ENCODE measurements at regions not wholly inside any gene's neighbourhood (a gene's known extent, or its start where the extent isn't known, plus 50 kb on each side); places are given as distances from the start of the nearest gene placed in this dataset.
A peak's percentile ranks its signal among the peaks of the same experiment; 100 is the strongest.

DNA sequence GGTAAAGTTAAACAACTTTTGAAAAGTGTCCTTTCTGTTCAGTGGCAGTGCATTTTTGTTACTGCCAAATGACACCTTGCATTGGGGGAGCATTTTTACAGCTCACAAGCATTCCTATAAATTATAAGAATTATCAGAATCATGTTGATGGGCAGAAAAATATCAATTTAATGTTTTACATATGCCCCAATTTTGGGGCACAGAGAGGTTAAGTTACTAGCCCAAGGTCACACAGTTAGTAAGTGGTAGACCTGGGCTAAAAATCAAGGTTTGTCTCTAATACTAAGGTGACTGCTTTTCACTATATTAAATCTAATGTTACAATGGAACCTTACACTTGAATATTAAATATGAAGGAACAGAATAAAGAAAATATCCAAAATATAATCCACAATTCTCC is 180.1 kb upstream of the IVNS1ABP start:
- no peak for DNase-seq

DNA sequence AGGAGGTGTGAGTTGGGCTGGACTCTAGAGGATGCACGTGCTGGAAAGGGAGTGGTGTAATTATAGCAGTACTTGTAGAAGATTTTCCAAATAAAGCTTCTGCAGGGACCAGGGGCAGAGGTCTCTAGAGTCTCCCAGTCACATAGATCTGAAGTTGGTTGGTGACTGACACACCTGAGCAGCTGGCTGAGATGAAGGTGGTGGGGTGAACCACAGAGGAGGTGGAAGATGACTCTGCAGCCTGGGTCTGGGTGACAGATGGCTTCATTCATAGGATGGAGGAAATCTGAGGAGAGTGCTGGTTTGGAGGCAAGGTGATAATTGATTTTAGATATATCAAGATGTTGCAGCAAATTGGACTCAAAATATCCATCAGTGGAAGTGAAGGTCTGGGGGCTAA is 178.9 kb upstream of the IVNS1ABP start:
- no peak for DNase-seq

DNA sequence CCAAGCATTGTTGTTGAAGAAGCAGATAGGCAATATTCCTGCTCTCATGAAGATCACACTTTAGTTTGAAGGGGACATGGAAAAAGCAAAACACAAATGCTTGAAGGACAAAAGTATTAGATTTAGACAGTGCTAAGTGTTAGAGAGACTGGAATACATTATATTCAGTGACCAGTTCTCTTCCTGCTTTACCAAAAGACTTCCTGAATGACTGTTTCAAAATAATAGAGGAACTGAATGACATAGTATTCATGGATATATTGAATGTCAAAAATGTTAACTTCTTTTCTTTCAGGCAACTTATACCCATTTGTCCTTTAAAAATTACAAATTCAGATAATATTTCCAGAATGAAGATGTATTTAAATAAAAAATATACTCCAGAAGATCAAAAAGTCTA is 178.0 kb upstream of the IVNS1ABP start:
- DNase-seq, result no peak

DNA sequence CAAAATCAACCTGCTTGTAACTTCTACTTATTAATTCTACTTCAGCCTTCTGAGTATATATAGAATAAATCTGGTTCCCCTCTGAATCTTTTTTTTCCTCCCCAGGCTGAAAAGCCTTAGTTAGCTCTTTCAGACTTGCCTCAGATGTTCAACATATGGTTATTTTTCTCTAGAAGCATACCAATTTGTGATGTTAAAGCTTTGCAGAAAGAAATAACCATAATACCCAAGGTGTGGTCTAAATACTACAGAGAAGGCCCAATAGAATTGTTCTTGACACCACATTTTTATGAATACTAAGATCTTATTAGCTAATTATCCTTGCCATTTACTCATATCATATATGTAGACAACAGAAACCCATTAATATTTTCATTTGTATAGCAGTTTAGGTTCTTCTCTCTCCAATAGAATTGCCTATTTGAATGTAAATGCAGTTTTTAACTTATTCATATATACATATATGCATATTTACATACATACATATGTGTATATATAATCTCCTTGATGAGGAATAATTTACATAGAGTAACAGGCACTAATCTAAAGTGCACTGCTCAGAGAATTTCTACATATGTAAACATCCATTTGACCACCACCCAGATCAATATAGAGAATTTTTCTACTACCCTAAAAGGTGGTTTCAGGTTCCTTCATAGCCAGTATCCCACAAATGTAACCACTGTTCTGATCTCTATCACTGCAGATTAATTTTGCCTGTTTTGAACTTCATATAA is 175.2 kb upstream of the IVNS1ABP start:
- no peak for DNase-seq

DNA sequence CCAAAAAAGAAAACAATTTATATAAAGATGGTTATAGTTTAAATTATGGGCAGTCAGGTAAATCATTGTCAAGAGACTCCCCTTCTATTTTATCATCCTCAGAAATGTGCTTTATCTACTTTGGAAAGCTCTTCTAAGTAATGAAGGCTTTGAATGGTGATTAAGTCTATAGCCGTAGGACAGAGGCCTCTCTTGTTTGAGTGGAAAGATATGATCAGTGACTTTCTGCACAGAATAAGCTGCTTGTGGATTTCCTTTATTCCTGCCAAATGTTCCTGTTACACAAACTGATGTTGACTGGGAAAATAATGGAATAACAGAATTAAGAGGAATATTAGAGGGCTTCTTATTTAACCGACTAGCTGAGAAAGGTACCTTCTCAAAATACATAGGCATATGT is 174.6 kb upstream of the IVNS1ABP start:
- no peak for DNase-seq

DNA sequence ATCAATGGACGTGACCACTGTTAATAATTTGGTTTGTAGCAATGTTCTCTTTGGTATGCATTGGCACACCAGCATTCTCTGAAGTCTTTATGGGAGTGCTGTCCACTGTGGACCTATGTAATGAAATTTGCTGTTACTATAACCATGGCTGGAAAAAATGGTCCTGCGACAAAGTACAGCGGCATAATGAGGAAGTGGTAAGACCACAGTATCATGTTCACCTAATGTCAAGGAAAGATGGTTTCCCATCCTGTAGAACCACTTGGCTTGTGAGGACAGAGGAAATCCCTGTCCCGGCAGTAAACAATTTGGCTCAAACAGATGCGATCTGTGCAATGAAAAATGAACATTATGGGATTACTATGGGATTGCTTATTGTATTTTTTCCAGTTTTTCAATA is 173.9 kb upstream of the IVNS1ABP start:
- no peak for DNase-seq

DNA sequence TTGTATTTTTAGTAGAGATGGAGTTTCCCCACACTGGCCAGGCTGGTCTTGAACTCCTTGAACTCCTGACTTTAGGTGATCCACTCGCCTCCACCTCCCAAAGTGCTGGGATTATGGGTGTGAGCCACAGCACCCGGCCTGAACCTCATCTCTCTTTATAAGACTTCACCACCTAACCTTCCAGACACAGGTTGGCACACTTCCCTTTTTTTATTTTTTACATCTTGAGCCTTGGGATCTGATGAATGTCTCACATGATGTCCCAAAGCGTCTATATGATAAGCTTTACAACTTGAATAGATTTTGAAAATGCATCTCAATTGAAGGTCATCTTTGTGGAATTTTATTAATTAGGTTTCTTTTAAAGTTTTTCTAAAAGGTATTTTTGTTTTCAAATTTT is 172.4 kb upstream of the IVNS1ABP start:
- DNase-seq, result no peak

DNA sequence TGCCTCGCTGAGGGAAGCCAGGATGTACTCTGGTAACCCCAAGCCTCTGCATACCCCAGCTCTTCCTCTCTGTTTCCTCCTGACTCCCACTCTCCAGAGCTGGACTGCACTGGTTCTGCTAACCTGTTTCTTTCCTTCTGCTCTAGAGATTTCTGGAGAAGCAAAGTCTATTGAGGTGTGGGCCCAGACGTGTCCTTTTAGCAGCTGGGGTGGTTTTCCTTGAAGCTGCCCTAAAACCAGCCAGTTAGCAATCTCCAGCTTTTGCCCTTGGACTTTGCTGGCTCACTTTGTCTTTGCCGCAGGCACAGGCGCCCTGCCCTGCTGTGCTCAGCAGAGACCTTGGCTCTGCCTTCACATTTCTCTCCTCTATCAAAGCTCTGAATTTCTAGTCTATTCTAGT is 171.8 kb upstream of the IVNS1ABP start:
- no peak for DNase-seq

DNA sequence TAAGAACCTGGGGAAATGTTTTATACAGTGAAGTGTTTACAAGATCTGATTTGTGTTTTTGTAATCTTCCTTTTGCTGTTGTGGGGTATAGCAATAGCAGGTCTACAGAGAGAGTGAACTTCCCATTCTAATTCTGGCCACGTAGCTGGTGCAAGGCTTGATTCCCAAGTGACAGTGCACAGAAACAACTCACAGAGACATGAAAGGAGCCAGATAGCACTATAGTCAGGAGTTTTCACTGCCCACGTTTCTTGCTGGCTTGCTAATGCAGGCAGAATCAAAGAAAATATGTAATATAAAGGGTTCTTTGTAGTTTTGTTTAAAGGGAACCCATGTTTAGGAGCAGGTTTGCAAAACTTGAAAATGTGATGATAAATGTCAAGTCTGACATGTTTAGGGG is 170.9 kb upstream of the IVNS1ABP start:
- no peak for DNase-seq

DNA sequence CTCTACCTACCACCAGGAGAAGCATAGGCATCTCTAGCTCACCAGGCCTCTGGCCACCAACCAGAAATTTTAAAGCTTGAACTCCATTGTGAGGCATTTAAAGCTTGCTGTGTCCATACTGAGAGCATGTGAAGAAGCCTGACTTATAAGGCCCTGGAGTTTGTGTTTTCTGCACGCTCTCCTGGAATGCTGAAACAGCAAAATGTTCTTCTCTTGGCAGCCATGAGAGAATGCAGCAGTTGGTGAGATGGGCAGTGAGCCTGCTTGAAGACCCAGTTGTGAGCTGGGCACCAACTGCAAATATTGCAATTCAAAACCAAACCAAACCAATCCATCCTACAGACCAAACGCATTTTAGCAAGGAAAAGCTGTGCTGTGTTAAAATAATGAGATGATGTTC is 170.0 kb upstream of the IVNS1ABP start:
- DNase-seq, result no peak

DNA sequence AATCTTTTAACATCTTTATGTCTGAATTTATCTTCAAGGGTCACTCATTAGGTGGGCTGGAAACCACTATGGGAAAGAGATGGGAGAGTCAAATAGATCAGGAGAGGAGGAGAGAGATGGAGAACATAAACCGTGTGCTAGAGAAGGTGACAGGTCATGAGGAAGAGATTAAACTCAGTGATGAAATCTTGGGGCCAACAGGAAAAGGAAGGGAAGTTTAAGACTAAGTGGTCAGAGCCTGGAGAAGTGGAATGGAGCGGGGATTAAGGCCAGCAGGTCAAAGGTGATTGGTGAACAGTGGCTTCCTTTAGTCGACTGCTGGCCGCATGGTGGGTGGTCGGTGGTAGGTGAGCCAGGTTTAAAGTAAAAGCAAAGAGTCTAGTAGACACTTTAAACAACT is 169.3 kb upstream of the IVNS1ABP start:
- DNase-seq, result no peak

DNA sequence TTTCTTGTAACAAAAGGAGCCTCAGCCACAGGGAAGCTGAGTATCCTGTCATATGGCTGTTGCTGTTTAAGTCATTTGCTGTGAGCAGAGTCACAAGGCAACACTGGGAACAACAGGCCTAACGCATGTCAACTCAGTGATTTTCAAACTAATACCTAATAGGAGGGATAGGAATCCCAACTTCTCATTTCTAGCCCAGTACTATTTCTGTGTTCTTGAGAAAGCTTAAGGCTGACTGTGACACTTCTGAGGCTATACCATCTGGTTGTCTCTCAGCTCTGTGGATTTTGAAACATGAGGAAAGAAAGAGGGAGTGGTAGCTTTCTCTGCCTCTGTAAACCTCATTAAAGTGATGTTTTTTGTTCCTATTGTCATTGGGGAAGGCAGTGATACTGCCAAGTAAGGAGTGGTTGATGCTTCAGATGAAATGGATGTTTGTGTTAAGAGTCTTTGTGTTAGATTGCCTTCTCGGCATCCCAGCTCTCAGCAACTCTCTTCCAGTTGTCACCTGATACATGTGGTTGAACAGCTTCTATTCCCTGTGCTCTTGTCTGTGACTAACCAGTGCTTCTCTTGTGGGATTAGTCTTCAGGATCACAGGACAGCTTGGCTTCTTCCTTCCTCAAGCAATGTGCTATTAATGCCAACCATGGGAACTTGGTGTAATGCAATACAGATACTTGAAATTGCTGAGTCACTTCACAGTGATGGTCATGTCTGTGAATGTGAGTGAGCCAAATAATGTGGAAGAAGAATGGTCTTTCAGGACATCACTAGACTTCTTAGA is 166.8 kb upstream of the IVNS1ABP start:
- DNase-seq, result no peak

DNA sequence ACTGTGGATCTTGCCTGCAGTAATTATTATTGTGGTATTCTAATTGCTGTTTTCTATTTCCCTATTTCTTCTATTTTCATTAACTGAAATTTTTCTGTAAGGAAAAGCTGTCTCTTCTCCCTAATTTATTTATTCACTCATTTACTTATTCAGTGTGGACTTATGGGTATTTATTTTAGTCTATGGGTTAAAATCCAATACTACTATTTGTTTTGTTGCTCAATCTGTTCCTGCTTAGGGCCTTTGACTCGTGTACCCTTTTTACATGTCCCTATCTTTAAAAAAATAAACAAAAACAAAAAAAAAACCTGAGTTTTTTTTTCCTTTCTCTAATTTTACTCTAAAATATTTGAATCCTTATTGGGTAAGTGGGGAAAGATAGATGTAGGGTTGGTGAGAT is 166.2 kb upstream of the IVNS1ABP start:
- no peak for DNase-seq

DNA sequence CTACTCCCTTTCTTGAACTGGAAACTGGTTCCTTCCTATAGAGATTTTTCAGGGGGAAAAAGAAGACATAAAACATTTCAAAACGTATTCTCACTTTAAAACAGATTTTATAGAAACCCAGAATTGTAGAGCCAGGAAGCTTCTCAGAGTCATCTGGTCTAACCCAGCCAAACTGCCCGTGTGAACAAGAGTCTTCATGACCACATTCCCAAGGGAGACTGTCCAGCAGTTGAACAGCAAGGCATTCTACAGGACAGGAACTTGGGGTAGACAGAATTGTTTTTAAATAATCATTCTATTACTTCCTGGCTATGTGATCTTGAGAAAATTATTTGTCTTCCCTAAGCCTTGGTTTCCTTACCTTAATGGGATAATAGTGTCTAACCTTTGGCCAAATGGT is 163.5 kb upstream of the IVNS1ABP start:
- DNase-seq, result no peak

DNA sequence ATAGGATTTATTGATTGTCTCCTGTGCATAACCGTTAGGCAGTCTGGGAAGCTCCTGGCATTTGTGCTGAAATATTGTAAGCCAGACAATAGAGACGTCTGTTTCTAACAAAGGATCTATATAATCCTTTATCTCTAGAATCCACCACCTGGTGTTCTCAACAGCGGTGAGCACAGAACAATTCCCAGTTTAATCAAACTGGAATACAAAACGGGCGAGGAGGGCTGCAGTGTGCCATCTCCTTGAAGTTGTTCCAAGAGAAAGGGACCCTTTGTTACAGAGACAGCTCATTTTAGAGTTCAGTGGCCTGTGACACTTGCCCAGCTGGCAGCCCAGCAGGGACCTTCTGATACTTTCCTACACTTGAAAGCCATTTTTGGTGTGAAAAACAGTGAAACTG is 162.8 kb upstream of the IVNS1ABP start:
- DNase-seq, result no peak

DNA sequence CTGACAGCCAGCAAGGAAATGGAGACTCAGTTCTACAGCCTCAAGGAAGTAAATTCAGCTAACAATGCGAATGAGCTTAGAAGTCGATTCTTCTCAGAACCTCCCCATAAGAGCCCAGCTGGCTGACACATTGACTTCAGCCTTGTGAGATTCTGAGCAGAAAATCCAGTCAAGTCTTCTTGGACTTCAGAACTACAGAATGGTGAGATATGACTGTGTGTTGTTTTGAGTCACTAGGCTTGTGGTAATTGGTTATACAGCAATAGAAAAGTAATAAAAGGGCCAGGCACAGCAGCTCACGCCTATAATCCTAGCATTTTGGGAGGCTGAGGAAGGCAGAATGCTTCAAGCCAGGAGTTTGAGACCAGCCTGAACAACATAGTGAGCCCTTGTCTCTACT is 161.8 kb upstream of the IVNS1ABP start:
- DNase-seq, result peak; percentile 11

DNA sequence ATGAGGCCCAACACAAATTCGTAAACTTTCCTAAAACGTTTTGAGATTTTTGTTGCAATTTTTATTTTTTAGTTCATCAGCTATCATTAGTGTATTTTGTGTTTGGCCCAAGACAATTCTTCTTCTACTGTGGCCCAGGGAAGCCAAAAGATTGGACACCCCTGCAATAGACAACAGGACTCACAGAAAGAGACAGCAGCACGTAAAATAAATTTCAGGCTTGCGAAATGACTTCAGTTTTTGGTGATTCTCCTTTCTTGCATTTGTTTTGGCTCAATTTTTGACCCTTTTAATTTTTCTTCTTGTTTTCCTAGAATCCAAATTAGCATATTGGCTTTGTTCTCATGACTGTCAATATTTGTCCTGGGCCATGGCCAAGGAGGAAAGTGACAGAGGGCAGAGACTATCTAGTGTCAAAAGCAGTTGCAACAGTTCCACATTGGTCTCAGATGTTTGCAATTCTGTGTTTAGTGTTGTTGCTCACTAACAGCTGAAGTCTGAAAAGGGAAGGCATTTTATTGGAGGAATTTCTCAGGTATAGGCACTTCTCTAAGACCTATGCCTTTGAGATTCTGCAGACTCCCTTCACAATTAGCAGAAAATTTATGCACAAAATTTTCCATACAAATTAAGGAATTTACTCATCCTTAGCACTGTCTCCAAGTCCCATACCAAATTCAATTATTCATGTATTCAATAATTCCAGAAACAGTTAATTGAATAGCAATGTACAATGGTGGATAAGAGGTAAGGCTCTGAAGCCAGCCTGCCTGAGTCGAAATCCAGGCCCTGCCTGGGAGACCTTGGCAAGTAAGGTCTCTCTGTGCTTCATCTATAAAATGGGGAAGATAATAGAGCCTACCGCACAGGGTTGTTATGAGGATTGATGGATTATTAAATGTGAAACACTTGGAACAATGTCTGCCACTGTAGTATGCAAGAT is 160.9 kb upstream of the IVNS1ABP start:
- no peak for DNase-seq

DNA sequence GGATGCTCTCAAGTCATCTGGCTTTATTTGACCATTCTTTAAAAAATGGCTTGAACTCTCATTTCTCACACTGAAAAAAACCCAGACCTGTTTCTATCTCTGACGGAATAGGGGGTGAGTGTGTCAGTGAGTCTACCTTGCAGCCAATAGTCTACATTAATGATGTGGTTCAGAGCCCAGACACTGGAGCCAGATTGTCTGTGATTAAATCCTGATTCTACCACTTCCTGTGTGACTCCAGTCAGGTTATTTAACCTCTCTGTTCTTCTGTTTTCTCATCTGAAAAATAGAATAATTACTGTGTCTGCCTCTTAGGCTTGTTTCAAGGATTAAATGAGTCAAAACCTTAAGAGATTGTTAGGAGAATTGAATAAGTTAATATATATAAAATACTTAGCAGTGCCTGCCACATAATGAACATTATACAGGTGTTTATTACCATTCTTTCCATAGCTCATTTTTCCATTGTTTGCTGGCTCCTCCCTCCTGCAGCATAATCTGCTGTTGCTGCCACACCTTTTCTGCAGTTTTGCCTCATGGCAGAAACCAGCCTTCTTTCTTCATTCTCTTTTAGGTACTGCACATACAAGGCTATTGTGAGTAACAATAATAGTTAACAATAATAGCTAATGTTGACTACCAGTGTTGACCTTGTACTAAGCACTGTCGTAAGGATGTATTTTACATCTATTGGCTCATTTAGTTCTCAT is 157.6 kb upstream of the IVNS1ABP start:
- DNase-seq, result peak; percentile 1

DNA sequence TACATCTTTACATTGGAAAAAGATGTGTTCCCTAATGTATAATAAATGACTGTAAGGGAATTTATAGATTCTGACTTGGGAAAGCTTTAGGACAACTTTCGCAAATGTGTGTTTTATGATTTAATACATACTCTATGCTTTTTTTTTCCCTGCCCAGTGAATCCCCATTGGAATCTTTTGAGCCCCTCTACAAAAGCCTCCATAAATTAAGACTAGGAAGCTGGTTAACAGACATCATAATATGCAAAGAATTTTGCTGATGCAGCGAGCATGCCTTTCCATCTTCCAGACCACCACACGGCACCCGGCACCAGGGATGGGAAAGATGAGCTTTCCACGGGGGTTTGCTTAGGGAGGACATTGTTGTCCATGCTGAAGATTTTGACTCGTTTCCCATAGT is 156.1 kb upstream of the IVNS1ABP start:
- DNase-seq, result no peak

DNA sequence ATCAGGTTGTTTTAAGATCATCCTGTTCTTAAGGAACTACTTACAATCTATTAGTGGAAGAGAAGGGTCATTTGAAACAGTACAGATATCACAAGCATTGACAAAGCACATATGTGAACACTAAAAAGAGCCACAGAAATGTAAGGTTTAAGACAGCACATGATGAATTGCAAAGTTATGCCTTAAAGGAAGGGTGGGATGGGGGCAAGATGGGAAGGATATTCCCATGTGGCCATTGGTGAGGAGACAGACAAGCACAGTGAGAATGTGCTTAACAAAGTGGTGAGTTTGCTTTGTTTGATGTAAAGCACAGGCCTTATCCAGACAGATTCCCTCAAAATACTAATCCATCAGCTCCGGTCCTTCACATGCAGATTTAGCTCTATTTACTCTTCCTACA is 151.6 kb upstream of the IVNS1ABP start:
- no peak for DNase-seq

DNA sequence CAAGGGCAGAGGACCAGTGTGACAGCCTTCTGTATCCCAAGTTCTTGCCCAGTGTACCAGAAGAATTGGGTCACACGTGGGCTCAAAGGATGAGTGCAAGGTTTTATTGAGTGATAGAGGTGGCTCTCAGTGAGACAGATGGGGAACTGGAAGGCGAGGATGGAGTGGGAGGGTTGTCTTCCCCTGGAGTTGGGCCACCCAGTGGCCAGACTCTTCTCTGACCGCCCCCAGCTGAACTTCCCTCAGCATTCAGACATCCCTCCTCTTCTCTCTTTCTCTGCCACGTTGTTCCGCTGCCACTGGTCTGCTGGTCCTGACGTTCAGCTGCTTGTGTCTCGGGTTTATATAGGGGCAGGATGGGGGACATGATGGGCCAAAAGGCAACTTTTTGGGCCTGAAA is 150.1 kb upstream of the IVNS1ABP start:
- no peak for DNase-seq

DNA sequence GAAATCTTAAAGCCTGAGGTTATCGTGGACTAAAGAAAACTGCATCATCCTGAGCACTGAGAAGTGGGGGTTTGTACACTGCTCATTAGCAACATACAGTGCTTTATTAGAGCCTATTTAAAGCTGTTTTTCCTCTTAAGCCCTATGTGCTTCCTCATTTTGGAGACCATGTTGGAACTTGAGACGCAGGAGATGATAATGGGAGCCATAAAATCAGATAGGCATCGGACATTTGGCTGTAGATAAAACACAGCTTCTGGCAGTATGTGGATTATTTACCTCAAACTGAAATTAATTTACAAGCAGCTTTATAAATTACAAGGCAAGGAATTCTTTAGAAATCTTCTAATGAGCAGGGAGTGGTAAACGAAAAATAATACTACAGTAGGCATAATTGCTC is 147.7 kb upstream of the IVNS1ABP start:
- DNase-seq, result no peak

DNA sequence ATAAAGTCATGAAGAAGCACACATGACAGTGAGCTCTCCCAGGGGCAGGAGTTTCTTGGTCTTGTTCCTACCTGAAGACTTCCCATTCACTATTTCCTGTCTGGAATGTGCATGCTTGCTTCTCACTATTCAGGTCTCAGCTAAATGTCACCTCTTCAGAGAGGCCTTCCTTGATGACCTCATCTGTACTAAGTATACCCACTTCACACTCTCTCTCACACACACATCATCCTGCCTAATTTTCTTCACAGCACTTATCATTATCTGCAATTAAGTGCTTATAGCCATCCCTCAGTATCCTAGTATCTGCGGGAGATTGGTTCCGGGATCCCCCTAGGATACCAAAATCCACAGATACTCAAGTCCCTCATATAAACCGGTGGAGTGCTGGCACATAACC is 146.4 kb upstream of the IVNS1ABP start:
- DNase-seq, result no peak
